ENCODE measurements at regions not wholly inside any gene's neighbourhood (a gene's known extent, or its start where the extent isn't known, plus 50 kb on each side); places are given as distances from the start of the nearest gene placed in this dataset.

DNA sequence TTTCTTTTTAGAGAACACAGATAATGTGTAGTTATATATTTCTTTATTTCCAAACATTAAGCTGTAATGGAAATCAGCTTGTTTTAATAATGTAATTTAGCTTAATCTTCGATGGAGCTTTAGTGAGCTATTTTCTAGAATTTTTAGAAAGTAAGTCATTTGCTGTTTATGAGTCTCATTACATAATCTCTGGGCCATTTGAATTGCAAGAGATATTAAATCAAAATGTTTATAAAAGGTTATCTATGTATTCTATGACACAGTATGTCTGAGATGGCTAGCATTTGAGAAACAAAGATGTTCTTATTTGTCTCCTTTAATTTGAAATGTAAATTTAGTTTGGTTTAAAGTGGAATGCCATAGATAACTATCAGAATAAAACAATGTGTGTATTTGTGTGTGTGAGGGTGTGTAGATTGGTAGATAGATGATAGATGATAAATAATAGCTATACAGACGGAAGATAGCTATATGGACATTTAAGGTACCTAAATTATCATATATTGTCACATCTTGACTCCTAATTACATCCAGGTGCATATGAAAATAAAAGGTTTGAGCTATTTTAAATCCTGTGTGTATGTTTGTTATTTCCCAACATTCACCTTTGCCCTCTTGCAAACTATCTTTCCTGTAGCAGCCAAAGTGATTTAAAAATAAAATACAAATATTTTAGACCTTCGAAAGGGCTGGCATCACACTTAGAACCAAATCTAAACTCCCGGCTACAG lies 478.0 kb upstream of the KLF6 start:
- Mint-ChIP-seq H3K4me1 (ENCODE audit: low read depth) (peaks cover 62% of the 10 kb centered on the region), H3K36me3 (ENCODE audit: low read depth) (no peaks in the 10 kb centered on the region), H3K27me3 (ENCODE audit: low read depth) (no peaks in the 10 kb centered on the region)

DNA sequence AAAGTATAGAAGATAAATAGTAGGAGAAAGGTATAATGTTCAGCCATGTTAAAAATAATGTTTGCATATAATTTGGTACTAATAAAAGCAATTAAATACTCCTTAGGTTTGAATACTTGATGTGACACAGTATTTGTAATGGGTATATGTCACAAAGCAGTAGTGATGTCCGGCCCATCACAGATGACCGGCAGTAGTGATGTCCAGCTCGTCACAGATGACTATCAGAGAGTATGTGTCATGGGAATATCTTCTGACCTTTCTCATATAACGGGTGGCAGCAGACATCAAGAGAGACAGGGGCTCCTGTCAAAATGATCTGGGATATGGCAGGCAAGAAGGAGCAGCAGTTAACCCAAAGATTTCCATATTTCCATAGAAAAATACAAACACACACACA lies 477.4 kb upstream of the KLF6 start:
- Mint-ChIP-seq H3K27ac (ENCODE audit: unreplicated experiment) (no peak overlapping the region), H3K4me3 (ENCODE audit: unreplicated experiment) (no peak overlapping the region), H3K4me1 (ENCODE audit: low read depth) (peaks cover 56% of the 10 kb centered on the region), H3K9me3 (ENCODE audit: low read depth) (no peaks in the 10 kb centered on the region), H3K36me3 (ENCODE audit: low read depth) (no peaks in the 10 kb centered on the region), H3K27me3 (ENCODE audit: low read depth) (no peaks in the 10 kb centered on the region)
- TF ChIP-seq, protein P1, sequence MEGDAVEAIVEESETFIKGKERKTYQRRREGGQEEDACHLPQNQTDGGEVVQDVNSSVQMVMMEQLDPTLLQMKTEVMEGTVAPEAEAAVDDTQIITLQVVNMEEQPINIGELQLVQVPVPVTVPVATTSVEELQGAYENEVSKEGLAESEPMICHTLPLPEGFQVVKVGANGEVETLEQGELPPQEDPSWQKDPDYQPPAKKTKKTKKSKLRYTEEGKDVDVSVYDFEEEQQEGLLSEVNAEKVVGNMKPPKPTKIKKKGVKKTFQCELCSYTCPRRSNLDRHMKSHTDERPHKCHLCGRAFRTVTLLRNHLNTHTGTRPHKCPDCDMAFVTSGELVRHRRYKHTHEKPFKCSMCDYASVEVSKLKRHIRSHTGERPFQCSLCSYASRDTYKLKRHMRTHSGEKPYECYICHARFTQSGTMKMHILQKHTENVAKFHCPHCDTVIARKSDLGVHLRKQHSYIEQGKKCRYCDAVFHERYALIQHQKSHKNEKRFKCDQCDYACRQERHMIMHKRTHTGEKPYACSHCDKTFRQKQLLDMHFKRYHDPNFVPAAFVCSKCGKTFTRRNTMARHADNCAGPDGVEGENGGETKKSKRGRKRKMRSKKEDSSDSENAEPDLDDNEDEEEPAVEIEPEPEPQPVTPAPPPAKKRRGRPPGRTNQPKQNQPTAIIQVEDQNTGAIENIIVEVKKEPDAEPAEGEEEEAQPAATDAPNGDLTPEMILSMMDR (IDR thresholded peaks at IDR 0.05): no peak
- no peak for DNase-seq (ENCODE audit: low spot score)

More for the DNA sequence above, 478.0 kb upstream of the KLF6 start:
- DNase-seq (ENCODE audit: low spot score): no peak
- TF ChIP-seq, protein P1 (IDR thresholded peaks at IDR 0.05): no peak
- no peak overlapping the region for H3K27ac Mint-ChIP-seq (ENCODE audit: unreplicated experiment)
- H3K9me3 Mint-ChIP-seq (ENCODE audit: low read depth): no peaks in the 10 kb centered on the region
- no peak overlapping the region for H3K4me3 Mint-ChIP-seq (ENCODE audit: unreplicated experiment)

DNA sequence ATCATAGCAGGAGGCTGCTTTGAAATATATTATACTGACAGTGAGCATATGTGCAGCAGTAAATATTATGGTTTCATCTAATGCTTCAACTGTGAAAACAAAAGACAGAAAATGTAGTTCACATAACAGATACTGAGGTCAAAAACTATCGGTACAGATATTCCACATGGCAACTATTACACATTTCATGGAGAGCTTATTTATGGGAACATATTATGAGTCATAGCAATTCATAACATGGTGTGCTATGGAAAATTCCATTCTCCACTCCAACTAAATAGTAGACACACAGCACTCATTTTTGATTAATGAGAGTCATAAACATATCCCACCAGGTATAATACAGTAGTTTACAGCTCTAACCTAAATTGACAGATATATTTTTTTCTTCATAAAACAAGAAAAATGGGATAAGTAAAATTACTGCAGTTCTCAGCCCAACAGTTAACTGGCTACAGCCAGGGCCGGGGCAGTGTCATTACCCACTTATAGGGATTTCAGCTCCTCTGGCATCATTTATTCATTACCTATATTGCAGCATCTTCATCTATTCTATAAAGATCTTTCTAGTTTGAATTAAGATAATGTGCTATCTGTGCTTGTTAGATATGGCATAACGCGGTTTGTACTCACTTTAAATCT lies 475.6 kb upstream of the KLF6 start:
- H3K27me3 Mint-ChIP-seq (ENCODE audit: low read depth): no peaks in the 10 kb centered on the region
- no peak overlapping the region for H3K4me3 Mint-ChIP-seq (ENCODE audit: unreplicated experiment)
- H3K9me3 Mint-ChIP-seq (ENCODE audit: low read depth): peaks cover 4% of the 10 kb centered on the region
- peaks cover 2% of the 10 kb centered on the region for H3K36me3 Mint-ChIP-seq (ENCODE audit: low read depth)
- H3K4me1 Mint-ChIP-seq (ENCODE audit: low read depth): peaks cover 50% of the 10 kb centered on the region
- peak overlapping the region; percentile 93 for H3K27ac Mint-ChIP-seq (ENCODE audit: unreplicated experiment)
- no peak for DNase-seq (ENCODE audit: low spot score)
- TF ChIP-seq, protein P1 (IDR thresholded peaks at IDR 0.05): no peak

DNA sequence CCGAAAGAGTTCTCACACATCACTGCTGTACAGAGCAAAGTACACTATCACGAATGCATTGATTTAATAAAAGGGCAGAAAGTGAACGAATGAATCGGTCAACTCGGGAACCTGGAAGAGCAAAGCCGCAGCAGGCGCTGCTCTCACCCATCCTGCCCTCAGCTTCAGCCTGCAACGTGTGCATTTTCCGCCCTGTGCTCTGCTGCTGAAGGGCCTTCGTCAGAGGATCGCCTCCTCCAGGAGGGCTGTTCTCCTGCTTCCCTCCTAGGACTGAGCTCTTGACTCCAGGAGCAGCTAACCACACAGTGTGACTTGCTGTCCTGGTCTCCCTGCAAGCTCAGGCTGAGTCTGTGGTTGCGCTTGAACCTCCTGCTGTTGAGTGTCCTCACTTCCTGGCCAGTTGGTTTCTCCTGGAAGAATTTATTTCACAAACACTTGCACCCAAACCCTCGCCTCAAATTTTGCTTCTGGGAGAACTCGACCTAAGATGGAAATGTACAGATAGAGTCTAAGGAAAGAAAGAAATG lies 473.0 kb upstream of the KLF6 start:
- Mint-ChIP-seq H3K27me3 (ENCODE audit: low read depth) (no peaks in the 10 kb centered on the region), H3K4me1 (ENCODE audit: low read depth) (peaks cover 57% of the 10 kb centered on the region)

DNA sequence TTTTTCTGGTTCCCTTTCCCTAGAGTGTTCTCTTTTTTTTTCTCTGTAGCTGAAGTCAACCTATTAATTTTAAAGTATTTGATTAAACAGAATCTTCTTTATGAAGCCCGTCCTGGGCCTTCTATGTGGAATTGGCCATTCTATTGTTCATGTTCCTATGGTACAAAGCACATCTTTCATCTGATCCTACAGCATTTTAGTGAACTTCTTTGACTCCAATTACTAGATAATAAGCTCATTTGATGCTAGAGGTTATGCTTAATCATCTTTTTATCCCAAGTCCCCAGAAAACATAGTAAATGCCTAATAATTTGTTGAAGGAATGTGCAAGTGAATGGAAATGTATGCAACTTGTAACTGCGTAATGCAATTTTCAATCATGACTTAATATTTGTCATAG lies 472.0 kb upstream of the KLF6 start:
- Mint-ChIP-seq H3K9me3 (ENCODE audit: low read depth) (peaks cover 10% of the 10 kb centered on the region), H3K4me3 (ENCODE audit: unreplicated experiment) (no peak overlapping the region), H3K4me1 (ENCODE audit: low read depth) (peaks cover 63% of the 10 kb centered on the region), H3K27ac (ENCODE audit: unreplicated experiment) (no peak overlapping the region), H3K27me3 (ENCODE audit: low read depth) (no peaks in the 10 kb centered on the region), H3K36me3 (ENCODE audit: low read depth) (peaks cover 5% of the 10 kb centered on the region)
- TF ChIP-seq, protein P1 (IDR thresholded peaks at IDR 0.05): no peak
- no peak for DNase-seq (ENCODE audit: low spot score)

More for the DNA sequence above, 473.0 kb upstream of the KLF6 start:
- Mint-ChIP-seq H3K9me3 (ENCODE audit: low read depth) (peaks cover 10% of the 10 kb centered on the region), H3K36me3 (ENCODE audit: low read depth) (peaks cover 5% of the 10 kb centered on the region), H3K27ac (ENCODE audit: unreplicated experiment) (no peak overlapping the region), H3K4me3 (ENCODE audit: unreplicated experiment) (no peak overlapping the region)
- no peak for DNase-seq (ENCODE audit: low spot score)
- TF ChIP-seq, protein P1 (IDR thresholded peaks at IDR 0.05): no peak

Data from chondrocyte (in vitro differentiated cells).